ENCODE measurements at regions not wholly inside any gene's neighbourhood (a gene's known extent, or its start where the extent isn't known, plus 50 kb on each side); places are given as distances from the start of the nearest gene placed in this dataset.
A peak's percentile ranks its signal among the peaks of the same experiment; 100 is the strongest.

GRCh38 chr5:158202801-158203200 lies 343.9 kb upstream of the CLINT1 start:
- Mint-ChIP-seq H3K4me3 (no peak overlapping the region), H3K27me3 (ENCODE audit: insufficient read depth) (peaks cover 2% of the 10 kb centered on the region), H3K4me1 (peaks cover 42% of the 10 kb centered on the region), H3K9me3 (no peaks in the 10 kb centered on the region), H3K36me3 (ENCODE audit: low read depth) (no peaks in the 10 kb centered on the region), H3K27ac (no peak overlapping the region)
- no peak overlapping the region for H3K27ac ChIP-seq (ENCODE audit: low read depth, low read length)
- 72 to 82% methylated on average over 7 of the region's 7 CpGs for WGBS, 2 experiments (ENCODE audit: insufficient coverage in 1 of 2, insufficient read length in 1 of 2)
- DNase-seq: no peak
- H3K4me3 ChIP-seq (ENCODE audit: low read length): no peak overlapping the region
- no peaks in the 10 kb centered on the region for H3K27me3 ChIP-seq (ENCODE audit: control insufficient read depth, insufficient read depth, low read length, poor library complexity, severe bottlenecking)
- no peaks in the 10 kb centered on the region for H3K9me3 ChIP-seq (ENCODE audit: control insufficient read depth, low read length)
- H3K4me1 ChIP-seq (ENCODE audit: control insufficient read depth, insufficient read depth, low read length): peaks cover 7% of the 10 kb centered on the region
- TF ChIP-seq, protein P1, sequence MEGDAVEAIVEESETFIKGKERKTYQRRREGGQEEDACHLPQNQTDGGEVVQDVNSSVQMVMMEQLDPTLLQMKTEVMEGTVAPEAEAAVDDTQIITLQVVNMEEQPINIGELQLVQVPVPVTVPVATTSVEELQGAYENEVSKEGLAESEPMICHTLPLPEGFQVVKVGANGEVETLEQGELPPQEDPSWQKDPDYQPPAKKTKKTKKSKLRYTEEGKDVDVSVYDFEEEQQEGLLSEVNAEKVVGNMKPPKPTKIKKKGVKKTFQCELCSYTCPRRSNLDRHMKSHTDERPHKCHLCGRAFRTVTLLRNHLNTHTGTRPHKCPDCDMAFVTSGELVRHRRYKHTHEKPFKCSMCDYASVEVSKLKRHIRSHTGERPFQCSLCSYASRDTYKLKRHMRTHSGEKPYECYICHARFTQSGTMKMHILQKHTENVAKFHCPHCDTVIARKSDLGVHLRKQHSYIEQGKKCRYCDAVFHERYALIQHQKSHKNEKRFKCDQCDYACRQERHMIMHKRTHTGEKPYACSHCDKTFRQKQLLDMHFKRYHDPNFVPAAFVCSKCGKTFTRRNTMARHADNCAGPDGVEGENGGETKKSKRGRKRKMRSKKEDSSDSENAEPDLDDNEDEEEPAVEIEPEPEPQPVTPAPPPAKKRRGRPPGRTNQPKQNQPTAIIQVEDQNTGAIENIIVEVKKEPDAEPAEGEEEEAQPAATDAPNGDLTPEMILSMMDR (conservative IDR thresholded peaks at IDR 0.05): no peak
- H3K9ac ChIP-seq (ENCODE audit: extremely low read depth, low read length, poor library complexity, severe bottlenecking): no peak overlapping the region
- no peaks in the 10 kb centered on the region for H3K36me3 ChIP-seq (ENCODE audit: control insufficient read depth, insufficient read depth, low read length)

DNA sequence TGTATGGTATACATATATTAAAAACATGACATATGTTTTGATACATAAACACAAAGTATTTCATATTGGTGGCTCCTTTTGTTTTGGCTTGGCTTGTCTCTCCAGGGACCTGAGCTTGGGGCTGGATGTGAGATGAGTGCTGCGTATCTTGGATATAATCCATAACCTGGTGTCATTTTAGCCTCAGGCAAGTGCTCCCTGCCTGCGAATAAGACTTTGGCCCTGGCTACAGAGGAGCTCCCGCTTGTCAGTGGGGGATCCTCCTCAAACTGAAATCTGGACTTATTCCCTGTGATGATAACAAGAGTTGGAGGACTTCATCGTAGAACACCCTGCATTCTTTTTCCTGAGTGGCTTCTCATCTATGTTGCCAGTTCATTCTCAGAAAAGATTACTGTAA lies 341.7 kb upstream of the CLINT1 start:
- Histone ChIP-seq H3K36me3 (ENCODE audit: control insufficient read depth, insufficient read depth, low read length) (no peaks in the 10 kb centered on the region), H3K27me3 (ENCODE audit: control insufficient read depth, insufficient read depth, low read length, poor library complexity, severe bottlenecking) (no peaks in the 10 kb centered on the region), H3K4me3 (ENCODE audit: low read length) (no peak overlapping the region), H3K9me3 (ENCODE audit: control insufficient read depth, low read length) (no peaks in the 10 kb centered on the region), H3K27ac (ENCODE audit: low read depth, low read length) (no peak overlapping the region), H3K4me1 (ENCODE audit: control insufficient read depth, insufficient read depth, low read length) (peaks cover 7% of the 10 kb centered on the region), H3K9ac (ENCODE audit: extremely low read depth, low read length, poor library complexity, severe bottlenecking) (no peak overlapping the region)
- TF ChIP-seq, protein P1 (conservative IDR thresholded peaks at IDR 0.05): no peak
- peaks cover 38% of the 10 kb centered on the region for H3K4me1 Mint-ChIP-seq
- no peaks in the 10 kb centered on the region for H3K27me3 Mint-ChIP-seq (ENCODE audit: insufficient read depth)
- 93 to 96% methylated on average over 2 to 4 of the region's 4 CpGs for WGBS, 2 experiments (ENCODE audit: insufficient coverage in 1 of 2, insufficient read length in 1 of 2)
- DNase-seq: no peak
- no peak overlapping the region for H3K4me3 Mint-ChIP-seq
- H3K27ac Mint-ChIP-seq: no peak overlapping the region
- no peaks in the 10 kb centered on the region for H3K9me3 Mint-ChIP-seq
- no peaks in the 10 kb centered on the region for H3K36me3 Mint-ChIP-seq (ENCODE audit: low read depth)

DNA sequence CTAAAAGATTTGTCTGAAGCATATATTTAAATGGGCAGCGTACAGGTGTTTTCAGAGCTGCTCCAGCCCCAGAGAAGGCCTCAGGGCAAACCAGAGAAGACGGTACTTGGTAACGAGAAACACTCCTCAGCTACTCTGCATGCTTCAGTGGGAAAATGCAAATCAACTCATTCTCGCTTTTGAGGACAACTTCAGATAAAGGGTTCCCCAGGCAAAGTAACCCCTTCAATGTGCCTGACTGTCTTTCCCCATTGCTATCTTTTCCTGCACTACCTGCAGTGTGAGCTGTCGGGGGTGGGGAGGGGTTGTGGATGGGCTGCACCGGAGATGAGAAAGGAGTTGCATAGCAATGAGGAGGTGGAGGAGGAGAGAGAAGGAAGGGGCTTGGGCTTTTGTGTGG lies 339.7 kb upstream of the CLINT1 start:
- Mint-ChIP-seq H3K4me1 (peaks cover 40% of the 10 kb centered on the region), H3K27ac (no peak overlapping the region), H3K4me3 (no peak overlapping the region), H3K27me3 (ENCODE audit: insufficient read depth) (no peaks in the 10 kb centered on the region), H3K36me3 (ENCODE audit: low read depth) (no peaks in the 10 kb centered on the region), H3K9me3 (no peaks in the 10 kb centered on the region)
- 64 to 75% methylated on average over 5 to 6 of the region's 6 CpGs for WGBS, 2 experiments (ENCODE audit: insufficient coverage in 1 of 2, insufficient read length in 1 of 2)
- Histone ChIP-seq H3K4me3 (ENCODE audit: low read length) (no peak overlapping the region), H3K4me1 (ENCODE audit: control insufficient read depth, insufficient read depth, low read length) (peaks cover 7% of the 10 kb centered on the region), H3K9ac (ENCODE audit: extremely low read depth, low read length, poor library complexity, severe bottlenecking) (no peak overlapping the region), H3K36me3 (ENCODE audit: control insufficient read depth, insufficient read depth, low read length) (no peaks in the 10 kb centered on the region), H3K9me3 (ENCODE audit: control insufficient read depth, low read length) (no peaks in the 10 kb centered on the region), H3K27me3 (ENCODE audit: control insufficient read depth, insufficient read depth, low read length, poor library complexity, severe bottlenecking) (no peaks in the 10 kb centered on the region), H3K27ac (ENCODE audit: low read depth, low read length) (no peak overlapping the region)
- TF ChIP-seq, protein P1 (conservative IDR thresholded peaks at IDR 0.05): no peak
- DNase-seq: peak; percentile 73

Data from endodermal cell (in vitro differentiated cells).